Thoracic aorta (tissue), 2 donors: ENCODE measurements at regions not wholly inside any gene's neighbourhood (a gene's known extent, or its start where the extent isn't known, plus 50 kb on each side); places are given as distances from the start of the nearest gene placed in this dataset.
"Not testable (repeated sequence)": the region's sequence is repeated elsewhere in the genome, so short reads cannot be mapped to it uniquely, and the experiment has no call there.

Experiments
- ATAC-seq: fragments of 150-250 bp; one replicate; pipeline ENCODE4 v1.8.0; 2017; ENCODE audit warnings: low read depth; ENCODE audit not compliant: insufficient number of reproducible peaks, low FRiP score
- DNase-seq: peaks from one replicate; pipeline ENCODE4 v3.0.0-alpha.2; 2020; ENCODE audit warnings: low spot score
- H3K27ac ChIP-seq, 2 donors: fragments of 200-600 bp; sonication (generic); 1 replicate in 1 of 2; 2 replicates in 1 of 2; pipeline ENCODE4 v1.5.1; 2016; ENCODE audit warnings: mild to moderate bottlenecking in 2 of 2, moderate library complexity in 2 of 2
- H3K27me3 ChIP-seq: fragments of 200-600 bp; sonication (generic); replicated peaks from 2 replicates; pipeline ENCODE4 v1.6.0; 2016; ENCODE audit warnings: mild to moderate bottlenecking; ENCODE audit not compliant: insufficient read depth
- H3K36me3 ChIP-seq: fragments of 200-600 bp; sonication (generic); one replicate; pipeline ENCODE4 v1.5.1; 2016
- H3K4me1 ChIP-seq, 2 donors: fragments of 200-600 bp; sonication (generic); 1 replicate in 1 of 2; 2 replicates in 1 of 2; pipeline versions ENCODE4 v1.5.1 to v1.6.0; 2016; ENCODE audit warnings: low read depth in 2 of 2, mild to moderate bottlenecking in 1 of 2; ENCODE audit not compliant: control insufficient read depth in 1 of 2
- H3K4me3 ChIP-seq: fragments of 200-600 bp; sonication (generic); 2 replicates; pipeline ENCODE4 v1.5.1; 2016; ENCODE audit warnings: mild to moderate bottlenecking
- H3K9me3 ChIP-seq: fragments of 200-600 bp; sonication (generic); 2 replicates; pipeline ENCODE4 v1.5.1; 2016
- TF ChIP-seq, protein P1 (sequence below): fragments of 200-600 bp; sonication (generic); IDR thresholded peaks from one replicate; pipeline ENCODE4 v1.5.1; 2019; ENCODE audit warnings: antibody characterized with exemption

GRCh38 chr14:87754520-87755223 is 238.3 kb downstream of the GALC start:
- Histone ChIP-seq H3K27ac (no peak overlapping the region), H3K27me3 (no peaks in the 10 kb centered on the region), H3K4me1 (no peaks in the 10 kb centered on the region), H3K9me3 (no peaks in the 10 kb centered on the region), H3K4me3 (no peak overlapping the region), H3K36me3 (no peaks in the 10 kb centered on the region)
- DNase-seq (no peak), ATAC-seq (no peak)
- TF ChIP-seq, protein P1, sequence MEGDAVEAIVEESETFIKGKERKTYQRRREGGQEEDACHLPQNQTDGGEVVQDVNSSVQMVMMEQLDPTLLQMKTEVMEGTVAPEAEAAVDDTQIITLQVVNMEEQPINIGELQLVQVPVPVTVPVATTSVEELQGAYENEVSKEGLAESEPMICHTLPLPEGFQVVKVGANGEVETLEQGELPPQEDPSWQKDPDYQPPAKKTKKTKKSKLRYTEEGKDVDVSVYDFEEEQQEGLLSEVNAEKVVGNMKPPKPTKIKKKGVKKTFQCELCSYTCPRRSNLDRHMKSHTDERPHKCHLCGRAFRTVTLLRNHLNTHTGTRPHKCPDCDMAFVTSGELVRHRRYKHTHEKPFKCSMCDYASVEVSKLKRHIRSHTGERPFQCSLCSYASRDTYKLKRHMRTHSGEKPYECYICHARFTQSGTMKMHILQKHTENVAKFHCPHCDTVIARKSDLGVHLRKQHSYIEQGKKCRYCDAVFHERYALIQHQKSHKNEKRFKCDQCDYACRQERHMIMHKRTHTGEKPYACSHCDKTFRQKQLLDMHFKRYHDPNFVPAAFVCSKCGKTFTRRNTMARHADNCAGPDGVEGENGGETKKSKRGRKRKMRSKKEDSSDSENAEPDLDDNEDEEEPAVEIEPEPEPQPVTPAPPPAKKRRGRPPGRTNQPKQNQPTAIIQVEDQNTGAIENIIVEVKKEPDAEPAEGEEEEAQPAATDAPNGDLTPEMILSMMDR = no peak

DNA sequence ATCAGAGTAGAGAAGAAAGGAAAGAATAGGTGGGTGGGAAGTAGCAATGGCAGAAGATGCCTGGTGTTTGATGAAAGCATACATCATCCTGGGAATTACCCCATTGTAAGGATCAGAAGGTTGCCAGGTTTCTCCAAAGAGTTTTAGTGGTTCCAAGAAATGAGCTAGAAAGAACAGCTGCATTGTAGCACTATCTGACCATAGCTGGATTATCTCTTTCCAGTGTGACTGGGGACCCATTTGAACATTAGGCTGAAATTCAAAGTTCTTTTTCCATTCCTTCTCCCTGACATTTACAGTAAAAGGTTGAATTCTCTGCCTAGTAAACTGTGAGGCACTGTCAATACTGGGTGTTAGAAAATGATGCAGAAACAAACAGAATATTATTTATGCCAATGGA is 244.4 kb downstream of the GALC start:
- Histone ChIP-seq H3K27ac (no peak overlapping the region), H3K36me3 (no peaks in the 10 kb centered on the region), H3K9me3 (no peaks in the 10 kb centered on the region), H3K27me3 (no peaks in the 10 kb centered on the region), H3K4me3 (no peak overlapping the region), H3K4me1 (no peaks in the 10 kb centered on the region)
- TF ChIP-seq, protein P1 = no peak
- DNase-seq (no peak), ATAC-seq (no peak)

GRCh38 chr14:87745507-87746118 is 247.4 kb downstream of the GALC start:
- Histone ChIP-seq H3K4me3 (no peak overlapping the region), H3K27me3 (no peaks in the 10 kb centered on the region), H3K9me3 (no peaks in the 10 kb centered on the region), H3K36me3 (no peaks in the 10 kb centered on the region), H3K4me1 (no peaks in the 10 kb centered on the region), H3K27ac (no peak overlapping the region)
- ATAC-seq = no peak
- DNase-seq = no peak
- TF ChIP-seq, protein P1 = no peak

DNA sequence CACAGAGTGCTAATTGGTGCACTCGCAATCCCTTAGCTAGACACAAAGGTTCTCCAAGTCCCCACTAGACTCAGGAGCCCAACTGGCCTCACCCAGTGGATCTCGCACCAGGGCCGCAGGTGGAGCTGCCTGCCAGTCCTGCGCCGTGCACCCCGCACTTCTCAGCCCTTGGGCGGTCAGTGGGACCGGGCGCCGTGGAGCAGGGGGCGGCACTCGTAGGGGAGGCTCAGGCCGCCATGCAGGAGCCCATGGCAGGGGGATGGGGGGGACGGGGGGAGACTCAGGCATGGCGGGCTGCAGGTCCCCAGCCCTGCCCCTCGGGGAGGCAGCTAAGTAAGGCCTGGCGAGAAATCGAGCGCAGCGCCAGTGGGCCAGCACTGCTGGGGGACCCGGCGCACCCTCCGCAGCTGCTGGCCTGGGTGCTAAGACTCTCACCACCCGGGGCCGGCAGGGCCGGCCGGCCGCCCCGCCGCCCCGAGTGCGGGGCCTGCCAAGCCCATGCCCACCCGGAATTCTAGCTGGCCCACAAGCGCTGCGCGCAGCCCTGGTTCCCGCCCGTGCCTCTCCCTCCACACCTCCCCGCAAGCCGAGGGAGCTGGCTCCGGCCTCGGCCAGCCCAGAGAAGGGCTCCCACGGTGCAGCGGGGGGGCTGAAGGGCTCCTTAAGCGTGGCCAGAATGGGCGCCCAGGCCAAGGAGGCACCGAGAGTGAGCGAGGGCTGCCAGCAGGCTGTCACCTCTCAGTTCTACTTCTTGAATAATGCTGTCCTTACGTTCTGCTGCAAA is 258.2 kb downstream of the GALC start:
- not testable (repeated sequence) for H3K27me3 ChIP-seq, H3K27ac ChIP-seq, H3K9me3 ChIP-seq, ATAC-seq, H3K36me3 ChIP-seq, H3K4me3 ChIP-seq, H3K4me1 ChIP-seq, DNase-seq

DNA sequence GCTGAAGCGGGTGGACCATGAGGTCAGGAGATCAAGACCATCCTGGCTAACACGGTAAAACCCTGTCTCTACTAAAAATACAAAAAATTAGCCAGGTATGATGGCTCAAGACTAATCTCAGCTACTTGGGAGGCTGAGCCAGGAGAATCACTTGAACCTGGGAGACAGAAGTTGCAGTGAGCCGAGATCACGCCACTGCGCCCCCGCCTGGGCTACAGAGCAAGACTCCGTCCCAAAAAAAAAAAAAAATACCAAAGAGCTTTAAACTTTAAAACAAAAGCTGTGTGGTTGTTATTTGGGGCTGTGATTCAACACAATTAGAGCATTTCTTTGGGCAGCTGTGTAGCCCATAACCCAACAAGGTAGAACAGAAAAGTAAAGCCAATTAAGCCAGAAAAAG is 259.9 kb downstream of the GALC start:
- not testable (repeated sequence) for H3K36me3 ChIP-seq, H3K4me3 ChIP-seq, DNase-seq, H3K9me3 ChIP-seq, ATAC-seq, H3K27ac ChIP-seq, H3K4me1 ChIP-seq, H3K27me3 ChIP-seq

DNA sequence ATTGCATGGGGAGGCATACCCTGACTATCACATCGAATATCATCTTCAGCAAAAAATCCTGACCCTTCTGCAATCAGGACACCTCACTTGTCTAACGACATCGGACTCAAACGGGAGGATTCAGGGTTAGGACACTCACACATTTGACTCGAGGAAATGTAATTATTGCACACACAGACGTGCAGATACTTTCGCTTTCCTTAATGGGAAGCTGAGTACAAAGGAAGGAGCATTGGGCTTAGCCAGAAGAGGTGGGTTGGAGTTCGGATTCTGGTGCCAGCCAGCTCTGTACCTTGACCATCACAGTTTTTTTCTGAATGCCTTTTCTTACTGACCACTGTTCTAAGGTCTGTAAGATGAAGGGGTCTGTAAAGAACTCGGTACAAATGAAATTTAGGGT is 260.4 kb downstream of the GALC start:
- TF ChIP-seq, protein P1 = no peak
- Histone ChIP-seq H3K27me3 (no peaks in the 10 kb centered on the region), H3K4me3 (no peak overlapping the region), H3K4me1 (no peaks in the 10 kb centered on the region), H3K36me3 (no peaks in the 10 kb centered on the region), H3K27ac (no peak overlapping the region), H3K9me3 (no peaks in the 10 kb centered on the region)
- DNase-seq (no peak), ATAC-seq (no peak)
